Keratinocyte (primary cell): ENCODE measurements at regions not wholly inside any gene's neighbourhood (a gene's known extent, or its start where the extent isn't known, plus 50 kb on each side); places are given as distances from the start of the nearest gene placed in this dataset.

Source experiments
- EZH2 ChIP-seq: IDR thresholded peaks from one replicate; pipeline ENCODE4 v1.6.1; 2012; ENCODE audit warnings: inconsistent platforms, mild to moderate bottlenecking, low read length, moderate library complexity
- TF ChIP-seq, protein P1 (sequence below), 3 experiments: IDR thresholded peaks in 1 of 3; conservative IDR thresholded peaks in 1 of 3; optimal IDR thresholded peaks in 1 of 3; 2 replicates in 2 of 3; 3 replicates in 1 of 3; pipeline versions ENCODE3 to v1.5.1; 2011; ENCODE audit warnings: low read length in 3 of 3, mild to moderate bottlenecking in 3 of 3, moderate library complexity in 2 of 3, control low read depth in 1 of 3, inconsistent platforms in 1 of 3; ENCODE audit not compliant: insufficient read depth in 2 of 3; ENCODE audit errors: extremely low read depth in 1 of 3

DNA sequence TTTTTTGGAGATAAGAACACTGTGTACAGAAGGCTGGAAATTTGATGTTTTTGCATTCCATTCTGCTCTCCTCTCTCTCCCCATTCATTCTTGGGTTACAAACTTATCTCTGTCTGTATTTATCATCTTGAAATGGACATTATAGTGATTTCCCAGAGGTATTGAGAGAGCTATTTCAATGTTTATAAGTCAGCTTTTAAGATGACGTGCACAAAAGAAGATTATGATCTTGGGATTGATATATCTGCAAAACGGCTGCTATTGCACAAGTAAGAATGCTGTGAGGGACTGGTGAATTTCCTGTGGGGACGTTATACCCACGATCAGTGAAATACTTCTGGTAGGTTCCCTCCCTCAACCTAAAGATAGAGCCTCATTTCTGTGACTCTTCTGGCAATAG lies 61.0 kb upstream of the DTNA start:
- TF ChIP-seq, protein P1, sequence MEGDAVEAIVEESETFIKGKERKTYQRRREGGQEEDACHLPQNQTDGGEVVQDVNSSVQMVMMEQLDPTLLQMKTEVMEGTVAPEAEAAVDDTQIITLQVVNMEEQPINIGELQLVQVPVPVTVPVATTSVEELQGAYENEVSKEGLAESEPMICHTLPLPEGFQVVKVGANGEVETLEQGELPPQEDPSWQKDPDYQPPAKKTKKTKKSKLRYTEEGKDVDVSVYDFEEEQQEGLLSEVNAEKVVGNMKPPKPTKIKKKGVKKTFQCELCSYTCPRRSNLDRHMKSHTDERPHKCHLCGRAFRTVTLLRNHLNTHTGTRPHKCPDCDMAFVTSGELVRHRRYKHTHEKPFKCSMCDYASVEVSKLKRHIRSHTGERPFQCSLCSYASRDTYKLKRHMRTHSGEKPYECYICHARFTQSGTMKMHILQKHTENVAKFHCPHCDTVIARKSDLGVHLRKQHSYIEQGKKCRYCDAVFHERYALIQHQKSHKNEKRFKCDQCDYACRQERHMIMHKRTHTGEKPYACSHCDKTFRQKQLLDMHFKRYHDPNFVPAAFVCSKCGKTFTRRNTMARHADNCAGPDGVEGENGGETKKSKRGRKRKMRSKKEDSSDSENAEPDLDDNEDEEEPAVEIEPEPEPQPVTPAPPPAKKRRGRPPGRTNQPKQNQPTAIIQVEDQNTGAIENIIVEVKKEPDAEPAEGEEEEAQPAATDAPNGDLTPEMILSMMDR (optimal IDR thresholded peaks at IDR 0.05 in 1 of 3, IDR thresholded peaks at IDR 0.05 in 1 of 3, conservative IDR thresholded peaks at IDR 0.05 in 1 of 3; ENCODE audit: extremely low read depth in 1 of 3, insufficient read depth in 2 of 3, low read length in 3 of 3): no peak
- TF ChIP-seq EZH2: no peak
